Kidney tubule cell (primary cell): ENCODE measurements at regions not wholly inside any gene's neighbourhood (a gene's known extent, or its start where the extent isn't known, plus 50 kb on each side); places are given as distances from the start of the nearest gene placed in this dataset.
"Not testable (repeated sequence)": the region's sequence is repeated elsewhere in the genome, so short reads cannot be mapped to it uniquely, and the experiment has no call there.

Experiments used
- DNase-seq: peaks from one replicate; pipeline ENCODE4 v3.0.0-alpha.2; 2018; ENCODE audit warnings: low spot score

DNA sequence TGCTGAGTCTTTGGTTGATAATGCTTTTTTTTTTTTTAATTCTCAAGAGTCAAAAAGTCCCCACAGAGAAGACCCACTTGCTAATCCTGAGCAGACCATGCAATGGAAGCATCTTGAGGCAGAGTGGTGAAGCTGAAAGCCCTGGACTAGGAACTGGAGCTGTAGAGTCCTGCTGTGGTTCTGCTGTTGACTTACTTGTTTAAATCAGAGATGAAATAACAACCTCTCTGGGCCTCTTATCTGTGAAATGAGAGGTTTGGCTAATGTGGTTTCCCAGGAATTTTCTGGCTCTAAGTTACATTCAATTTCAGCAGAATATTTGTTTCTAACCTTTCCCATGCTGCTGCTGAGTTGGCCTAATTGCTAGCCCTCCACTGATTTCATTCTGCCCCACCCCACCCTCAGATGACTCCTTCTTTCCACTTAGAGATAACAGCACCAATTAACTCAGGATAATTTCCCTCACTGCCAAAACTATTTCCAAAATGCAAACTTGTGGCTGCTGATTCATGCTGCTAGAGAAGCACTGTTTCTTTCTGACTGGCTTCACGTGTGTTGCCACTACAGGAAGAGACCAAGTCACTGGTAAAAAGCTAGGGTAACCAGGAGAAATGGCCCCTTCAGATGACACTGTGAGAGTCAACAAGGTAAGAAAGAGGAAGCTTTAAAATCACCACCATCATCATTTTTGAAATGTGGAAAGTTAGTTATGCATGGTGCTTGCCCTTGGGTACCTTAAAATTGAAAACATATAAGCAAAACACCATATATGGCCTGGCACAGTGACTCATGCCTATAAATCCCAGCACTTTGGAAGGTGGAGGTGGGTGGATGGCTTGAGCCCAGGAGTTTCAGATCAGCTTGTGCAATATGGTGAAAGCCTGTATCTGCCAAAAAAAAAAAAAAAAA, 326.4 kb downstream of the DCHS2 start:
- DNase-seq = peak; percentile 81

- no peak for DNase-seq
These were observed 330.9 kb downstream of the DCHS2 start for GRCh38 chr4:154160519-154161301.

- no peak for DNase-seq
These were observed 333.0 kb downstream of the DCHS2 start for GRCh38 chr4:154158361-154159155.

GRCh38 chr4:154152546-154152945, 339.1 kb downstream of the DCHS2 start:
- no peak for DNase-seq

- peak; percentile 13 for DNase-seq
These were observed 342.4 kb downstream of the DCHS2 start for GRCh38 chr4:154149236-154149635.

GRCh38 chr4:154143720-154144119, 347.9 kb downstream of the DCHS2 start:
- DNase-seq = no peak

- no peak for DNase-seq
These were observed 348.9 kb downstream of the DCHS2 start for GRCh38 chr4:154142664-154143063.

DNA sequence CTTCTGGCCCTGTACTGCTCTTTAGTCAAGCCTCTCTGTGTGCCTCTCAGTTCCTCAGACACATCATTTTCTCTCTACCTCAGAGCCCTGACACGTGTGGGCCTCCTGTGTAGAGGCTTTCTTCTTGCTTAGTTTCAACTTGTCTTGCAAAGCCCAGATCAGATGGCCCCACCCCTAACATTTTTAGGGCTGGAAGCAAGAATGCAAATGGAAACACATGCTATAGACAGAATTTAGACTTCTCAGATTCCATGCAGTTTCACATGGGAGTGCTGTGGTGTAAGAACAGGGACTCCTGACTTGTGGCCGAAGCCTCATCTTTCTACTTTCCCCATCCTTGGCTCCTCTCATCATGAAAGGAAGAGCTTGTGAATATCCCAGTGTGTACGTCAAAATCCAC, 350.7 kb downstream of the DCHS2 start:
- no peak for DNase-seq

GRCh38 chr4:154137320-154137905, 348.5 kb upstream of the SFRP2 start:
- no peak for DNase-seq

DNA sequence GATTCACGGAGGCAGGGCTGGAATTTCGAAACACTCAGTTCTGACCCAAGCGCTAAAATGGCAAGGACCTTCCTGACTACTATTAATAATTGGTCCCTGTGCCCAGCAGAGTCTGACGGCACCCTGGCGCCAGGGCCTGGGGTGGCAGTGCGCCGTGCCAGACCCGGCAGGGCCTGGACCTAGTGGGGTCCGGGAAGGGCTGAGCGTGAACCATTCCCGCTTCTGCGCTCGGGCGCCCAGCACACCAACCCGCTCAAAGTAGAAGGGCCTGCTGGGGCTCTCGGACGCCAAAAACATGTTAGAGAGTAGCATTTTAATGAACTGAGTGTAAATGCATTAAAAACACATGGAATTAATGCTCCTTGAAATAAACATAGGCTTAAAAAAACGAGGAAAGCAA, 346.7 kb upstream of the SFRP2 start:
- no peak for DNase-seq

GRCh38 chr4:154132406-154132805, 343.5 kb upstream of the SFRP2 start:
- peak; percentile 12 for DNase-seq

- DNase-seq = peak; percentile 49
These were observed 337.4 kb upstream of the SFRP2 start for GRCh38 chr4:154126276-154126675.

DNA sequence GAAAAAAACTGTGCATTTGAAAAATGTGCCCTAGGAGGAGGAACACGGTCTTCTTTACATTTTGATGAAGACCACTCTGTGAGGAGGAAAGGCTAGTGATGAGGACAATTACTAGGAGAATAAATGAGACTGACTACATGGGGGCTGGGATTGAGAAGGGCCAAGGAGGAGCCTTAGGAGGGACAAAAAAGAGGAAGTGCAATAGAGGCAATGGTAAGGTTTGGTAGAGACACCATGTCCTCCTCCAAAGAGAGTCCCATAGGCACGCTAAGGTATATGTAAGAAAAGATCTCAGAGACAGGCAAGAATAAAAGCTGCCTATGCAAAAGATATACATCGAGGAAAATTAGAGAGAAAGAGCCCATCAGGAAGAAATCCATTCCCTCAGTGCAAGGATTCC, 336.5 kb upstream of the SFRP2 start:
- DNase-seq = no peak

DNA sequence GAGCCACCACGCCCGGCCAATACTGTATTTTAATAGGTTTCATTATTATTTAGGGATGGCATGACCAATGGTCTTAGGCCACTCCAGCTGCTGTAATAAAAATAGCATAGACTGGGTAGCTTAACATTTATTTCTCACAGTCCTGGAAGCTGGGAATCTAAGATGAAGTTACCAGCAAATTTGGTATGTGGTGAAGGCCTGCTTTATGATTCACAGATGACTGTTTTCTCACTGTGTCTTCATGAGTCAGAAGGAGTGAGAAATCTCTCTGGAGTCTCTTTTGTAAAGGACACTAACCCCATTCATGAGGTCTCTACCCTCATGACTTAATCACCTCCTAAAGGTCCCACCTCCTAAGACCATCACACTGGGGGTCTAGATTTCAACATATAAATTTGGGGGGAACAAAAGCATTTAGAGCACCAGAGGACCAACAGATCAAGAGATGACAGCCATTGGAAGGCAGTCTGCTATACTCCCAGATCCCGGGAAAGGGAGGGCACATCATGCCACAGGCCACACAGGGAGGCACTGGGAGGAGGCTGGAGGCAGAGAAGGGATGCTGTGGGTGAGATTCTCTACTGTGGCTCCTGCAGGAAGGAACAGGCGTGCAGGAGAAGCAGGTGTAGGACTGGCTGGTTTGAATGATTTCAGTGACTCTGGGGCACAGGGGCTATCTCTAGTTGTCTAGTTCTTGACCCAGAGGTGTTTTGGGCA, 335.8 kb upstream of the SFRP2 start:
- peak; percentile 89 for DNase-seq

DNA sequence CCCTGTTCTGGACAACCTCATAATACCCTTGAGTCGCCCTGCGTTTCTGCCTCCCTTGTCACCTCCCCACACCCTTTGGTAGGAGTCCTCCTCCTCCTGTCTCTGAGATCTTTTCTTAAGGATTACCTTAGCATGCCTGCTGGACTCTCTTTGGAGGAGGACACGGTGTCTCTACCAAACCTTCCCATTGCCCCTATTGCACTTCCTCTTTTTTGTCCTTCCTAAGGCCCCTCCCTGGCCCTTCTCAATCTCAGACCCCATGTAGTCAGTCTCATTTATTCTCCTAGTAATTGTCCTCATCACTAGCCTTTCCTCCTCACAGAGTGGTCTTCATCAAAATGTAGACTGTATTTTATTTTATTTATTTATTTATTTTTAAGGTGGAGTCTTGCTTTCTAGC, 335.0 kb upstream of the SFRP2 start:
- no peak for DNase-seq

DNA sequence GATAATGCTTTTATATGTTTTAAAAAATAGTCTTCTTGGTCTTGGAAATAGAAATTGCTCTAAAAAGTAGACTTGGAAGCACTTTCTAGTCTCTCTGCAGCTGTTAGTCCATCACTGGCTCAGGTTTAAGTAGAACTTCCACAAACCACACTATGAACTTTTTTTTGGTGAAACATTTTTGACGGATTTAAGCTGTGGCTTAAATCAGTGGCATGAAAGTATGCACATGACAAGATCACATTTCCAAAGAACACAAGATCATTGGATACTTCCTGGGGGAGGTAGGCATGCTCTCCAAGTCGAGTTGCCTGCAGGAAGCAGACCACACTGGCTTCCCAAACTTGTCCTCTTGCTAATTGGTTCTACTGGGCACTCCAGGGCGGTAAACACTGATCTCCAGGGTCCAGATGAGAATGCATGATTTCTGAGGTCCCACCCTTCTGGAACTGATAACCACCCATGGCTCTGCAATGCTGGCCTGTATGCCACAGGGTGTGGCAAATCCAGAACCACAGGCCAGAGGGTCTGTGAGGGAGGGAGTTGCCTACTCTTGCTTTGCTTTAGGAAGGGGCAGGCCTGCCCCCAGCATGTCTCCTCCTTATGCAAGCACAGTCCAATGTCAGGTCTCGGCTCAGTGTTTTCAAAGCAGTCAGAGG, 331.9 kb upstream of the SFRP2 start:
- no peak for DNase-seq

DNA sequence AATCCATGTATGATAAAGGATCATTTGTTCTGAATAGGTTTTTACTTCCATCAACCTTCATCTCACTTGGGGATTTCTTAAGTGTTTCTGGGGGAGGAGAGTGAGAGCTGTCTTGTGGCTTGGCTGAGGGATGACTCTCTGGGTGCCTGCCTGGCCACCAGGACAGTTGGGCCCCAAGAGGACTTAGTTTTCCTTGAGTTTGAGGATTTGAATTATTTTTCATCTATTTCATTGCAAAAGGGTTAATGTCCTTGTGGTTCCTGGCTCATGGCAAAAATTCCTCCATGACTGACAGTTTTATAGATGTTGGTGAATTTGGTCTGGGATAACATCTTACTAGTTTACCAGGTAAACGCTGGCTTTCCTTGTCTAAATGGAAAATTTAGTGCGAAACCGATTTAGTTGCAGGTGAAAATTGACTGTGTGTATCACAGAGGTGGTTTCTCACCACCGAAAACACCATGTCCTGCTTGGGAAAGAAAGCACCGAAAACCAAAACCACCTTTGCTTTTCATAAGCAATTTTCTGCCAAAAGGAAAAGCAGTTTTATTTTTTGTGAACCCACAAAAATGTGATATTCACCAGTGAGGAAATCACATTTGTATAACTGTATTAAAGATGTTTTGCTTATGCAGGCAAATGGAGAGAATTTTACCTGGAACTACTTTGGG, 331.3 kb upstream of the SFRP2 start:
- no peak for DNase-seq

GRCh38 chr4:154119317-154119716, 330.4 kb upstream of the SFRP2 start:
- DNase-seq = no peak

GRCh38 chr4:154117726-154118125, 328.8 kb upstream of the SFRP2 start:
- DNase-seq = not testable (repeated sequence)

GRCh38 chr4:154107337-154107736, 318.5 kb upstream of the SFRP2 start:
- DNase-seq = no peak
